ENCODE measurements at regions not wholly inside any gene's neighbourhood (a gene's known extent, or its start where the extent isn't known, plus 50 kb on each side); places are given as distances from the start of the nearest gene placed in this dataset.

GRCh38 chr1:182193908-182194550 lies 132.5 kb upstream of the ZNF648 start:
- no peak for DNase-seq (ENCODE audit: low read depth in 2 of 2)

- DNase-seq (ENCODE audit: low read depth in 2 of 2): no peak
Measured at GRCh38 chr1:182192966-182193365, 131.5 kb upstream of the ZNF648 start.

- DNase-seq (ENCODE audit: low read depth in 2 of 2): no peak
Measured at GRCh38 chr1:182192215-182192614, 130.7 kb upstream of the ZNF648 start.

GRCh38 chr1:182191381-182192115 lies 130.0 kb upstream of the ZNF648 start:
- no peak for DNase-seq (ENCODE audit: low read depth in 2 of 2)

- no peak for DNase-seq (ENCODE audit: low read depth in 2 of 2)
Measured at GRCh38 chr1:182189535-182190066, 128.1 kb upstream of the ZNF648 start.

- no peak for DNase-seq (ENCODE audit: low read depth in 2 of 2)
Measured at GRCh38 chr1:182186757-182187146, 125.2 kb upstream of the ZNF648 start.

- no peak for DNase-seq (ENCODE audit: low read depth in 2 of 2)
Measured at GRCh38 chr1:182185842-182186756, 124.6 kb upstream of the ZNF648 start.

- no peak for DNase-seq (ENCODE audit: low read depth in 2 of 2)
Measured at GRCh38 chr1:182185136-182185535, 123.6 kb upstream of the ZNF648 start.

- DNase-seq (ENCODE audit: low read depth in 2 of 2): no peak
Measured at GRCh38 chr1:182183606-182184005, 122.1 kb upstream of the ZNF648 start.

- no peak for DNase-seq (ENCODE audit: low read depth in 2 of 2)
Measured at GRCh38 chr1:182182311-182182710, 120.8 kb upstream of the ZNF648 start.

GRCh38 chr1:182181167-182181572 lies 119.7 kb upstream of the ZNF648 start:
- no peak for DNase-seq (ENCODE audit: low read depth in 2 of 2)

GRCh38 chr1:182175361-182175931 lies 113.9 kb upstream of the ZNF648 start:
- no peak for DNase-seq (ENCODE audit: low read depth in 2 of 2)

- DNase-seq (ENCODE audit: low read depth in 2 of 2): no peak
Measured at GRCh38 chr1:182174513-182174855, 113.0 kb upstream of the ZNF648 start.

GRCh38 chr1:182173808-182174512 lies 112.4 kb upstream of the ZNF648 start:
- no peak for DNase-seq (ENCODE audit: low read depth in 2 of 2)

GRCh38 chr1:182172699-182173098 lies 111.2 kb upstream of the ZNF648 start:
- DNase-seq (ENCODE audit: low read depth in 2 of 2): no peak

GRCh38 chr1:182170891-182171461 lies 109.5 kb upstream of the ZNF648 start:
- DNase-seq (ENCODE audit: low read depth in 2 of 2): no peak

- no peak for DNase-seq (ENCODE audit: low read depth in 2 of 2)
Measured at GRCh38 chr1:182169203-182169602, 107.7 kb upstream of the ZNF648 start.

- DNase-seq (ENCODE audit: low read depth in 2 of 2): no peak
Measured at GRCh38 chr1:182166750-182167149, 105.2 kb upstream of the ZNF648 start.

- no peak for DNase-seq (ENCODE audit: low read depth in 2 of 2)
Measured at GRCh38 chr1:182166321-182166720, 104.8 kb upstream of the ZNF648 start.

- no peak for DNase-seq (ENCODE audit: low read depth in 2 of 2)
Measured at GRCh38 chr1:182164273-182164672, 102.8 kb upstream of the ZNF648 start.

- no peak for DNase-seq (ENCODE audit: low read depth in 2 of 2)
Measured at GRCh38 chr1:182163821-182164223, 102.3 kb upstream of the ZNF648 start.
